ENCODE measurements at regions not wholly inside any gene's neighbourhood (a gene's known extent, or its start where the extent isn't known, plus 50 kb on each side); places are given as distances from the start of the nearest gene placed in this dataset.
"Not testable (repeated sequence)": the region's sequence is repeated elsewhere in the genome, so short reads cannot be mapped to it uniquely, and the experiment has no call there.

DNA sequence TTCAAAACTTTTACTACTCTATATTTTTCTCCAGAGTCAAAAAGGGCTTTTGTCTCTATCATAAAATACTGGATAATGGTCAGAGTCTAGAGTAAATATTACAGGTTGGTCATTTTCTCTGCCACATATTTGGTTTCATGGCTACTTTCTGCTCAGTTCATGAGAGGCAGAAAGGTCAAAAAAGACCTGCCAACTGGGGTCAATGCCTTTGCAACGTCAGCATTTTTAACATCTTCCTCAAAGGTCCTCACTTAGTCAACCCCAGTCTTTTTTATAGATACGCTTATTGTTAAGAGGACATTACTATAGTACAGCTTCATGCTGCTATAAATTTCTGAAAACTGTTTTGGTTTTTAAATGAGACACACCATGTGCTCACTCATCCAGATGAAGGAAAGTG, 312.1 kb upstream of the ARHGEF26 start:
- ChIA-PET CTCF (no interaction called here), POLR2A (no interaction called here)
- H3K27me3 Mint-ChIP-seq (ENCODE audit: low read depth): no peaks in the 10 kb centered on the region
- no peak for DNase-seq
- H3K27ac Mint-ChIP-seq: no peak overlapping the region
- no peaks in the 10 kb centered on the region for H3K9me3 Mint-ChIP-seq (ENCODE audit: insufficient read depth)
- H3K36me3 Mint-ChIP-seq (ENCODE audit: low read depth): no peaks in the 10 kb centered on the region
- H3K4me3 Mint-ChIP-seq: no peak overlapping the region
- no peak for ATAC-seq
- no peaks in the 10 kb centered on the region for H3K4me1 Mint-ChIP-seq (ENCODE audit: low read depth)

DNA sequence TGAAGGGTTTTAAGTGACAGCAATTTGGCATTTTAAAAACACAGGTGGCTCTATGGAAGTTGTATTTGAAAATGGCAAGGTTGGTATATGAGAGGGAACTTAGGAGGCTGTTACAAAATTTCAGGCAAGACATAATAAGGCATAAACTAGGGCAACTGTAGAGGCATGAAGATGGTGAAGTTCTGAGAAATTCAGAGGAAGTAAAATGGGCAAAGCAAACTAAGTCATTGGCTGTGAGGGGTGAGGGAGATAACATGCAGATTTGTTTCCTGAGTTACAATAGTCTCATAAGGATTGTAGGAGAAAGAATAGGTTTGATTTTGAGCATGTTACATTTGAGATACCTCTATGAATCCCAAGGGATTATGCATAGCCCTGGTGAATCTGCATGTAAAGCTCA, 302.9 kb upstream of the ARHGEF26 start:
- H3K4me1 Mint-ChIP-seq (ENCODE audit: low read depth): no peaks in the 10 kb centered on the region
- no peaks in the 10 kb centered on the region for H3K36me3 Mint-ChIP-seq (ENCODE audit: low read depth)
- no peak overlapping the region for H3K27ac Mint-ChIP-seq
- no peaks in the 10 kb centered on the region for H3K9me3 Mint-ChIP-seq (ENCODE audit: insufficient read depth)
- H3K27me3 Mint-ChIP-seq (ENCODE audit: low read depth): peaks cover 2% of the 10 kb centered on the region
- ATAC-seq (no peak), DNase-seq (no peak)
- CTCF ChIA-PET: no interaction called here
- no peak overlapping the region for H3K4me3 Mint-ChIP-seq
- POLR2A ChIA-PET: no interaction called here

DNA sequence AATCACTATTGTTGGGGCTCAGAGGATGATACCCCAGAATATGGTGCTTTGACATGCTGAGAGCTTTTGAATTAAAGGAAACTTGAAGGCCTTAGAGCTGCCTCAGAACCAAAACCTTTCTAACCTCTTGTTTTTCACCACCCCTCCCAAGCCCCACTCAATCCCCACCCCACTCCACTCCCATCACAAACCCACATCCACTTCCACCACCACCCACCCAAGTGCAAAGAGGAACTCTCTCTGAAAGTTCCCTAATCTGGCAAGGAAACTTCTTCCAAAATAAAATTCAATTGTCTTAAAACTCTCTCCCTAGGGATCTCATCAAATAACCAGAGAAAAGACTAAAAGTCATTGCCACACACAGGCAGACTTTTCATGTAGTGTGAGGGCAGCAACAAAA, 301.2 kb upstream of the ARHGEF26 start:
- POLR2A ChIA-PET: no interaction called here
- ATAC-seq (no peak), DNase-seq (no peak)
- no peaks in the 10 kb centered on the region for H3K4me1 Mint-ChIP-seq (ENCODE audit: low read depth)
- H3K36me3 Mint-ChIP-seq (ENCODE audit: low read depth): no peaks in the 10 kb centered on the region
- H3K27ac Mint-ChIP-seq: no peak overlapping the region
- CTCF ChIA-PET: no interaction called here
- H3K9me3 Mint-ChIP-seq (ENCODE audit: insufficient read depth): no peaks in the 10 kb centered on the region
- H3K4me3 Mint-ChIP-seq: no peak overlapping the region
- H3K27me3 Mint-ChIP-seq (ENCODE audit: low read depth): peaks cover 2% of the 10 kb centered on the region

DNA sequence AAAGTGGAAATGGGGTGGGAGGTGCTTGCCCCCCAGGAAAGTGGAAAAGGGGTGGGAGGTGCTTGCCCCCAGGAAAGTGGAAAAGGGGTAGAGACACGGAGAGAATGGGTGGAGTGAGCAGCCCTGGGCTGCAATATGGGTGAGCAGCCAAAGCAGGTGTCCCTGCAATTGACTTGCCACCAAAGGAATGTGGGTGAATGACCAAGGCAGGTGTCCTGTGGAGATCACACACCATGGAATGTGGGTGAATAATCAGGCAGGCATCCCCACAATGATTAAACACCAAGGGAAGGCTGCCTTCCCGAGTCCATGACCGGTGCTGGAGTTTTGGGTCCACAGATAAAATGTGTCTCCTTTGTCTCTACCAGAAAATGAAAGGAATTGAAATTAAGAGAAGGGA, 292.8 kb upstream of the ARHGEF26 start:
- H3K27me3 Mint-ChIP-seq (ENCODE audit: low read depth); H3K27ac Mint-ChIP-seq; H3K4me3 Mint-ChIP-seq; H3K36me3 Mint-ChIP-seq (ENCODE audit: low read depth); H3K9me3 Mint-ChIP-seq (ENCODE audit: insufficient read depth); CTCF ChIA-PET; POLR2A ChIA-PET; DNase-seq; H3K4me1 Mint-ChIP-seq (ENCODE audit: low read depth); ATAC-seq: not testable (repeated sequence)

GRCh38 chr3:153829606-153830170, 291.5 kb upstream of the ARHGEF26 start:
- Mint-ChIP-seq H3K27ac (no peak overlapping the region), H3K27me3 (ENCODE audit: low read depth) (no peaks in the 10 kb centered on the region), H3K4me3 (no peak overlapping the region), H3K9me3 (ENCODE audit: insufficient read depth) (no peaks in the 10 kb centered on the region), H3K4me1 (ENCODE audit: low read depth) (no peaks in the 10 kb centered on the region), H3K36me3 (ENCODE audit: low read depth) (no peaks in the 10 kb centered on the region)
- ATAC-seq (no peak), DNase-seq (no peak)
- CTCF ChIA-PET: no interaction called here
- POLR2A ChIA-PET: no interaction called here

GRCh38 chr3:153830552-153830951, 290.6 kb upstream of the ARHGEF26 start:
- Mint-ChIP-seq H3K27me3 (ENCODE audit: low read depth) (no peaks in the 10 kb centered on the region), H3K36me3 (ENCODE audit: low read depth) (no peaks in the 10 kb centered on the region), H3K9me3 (ENCODE audit: insufficient read depth) (no peaks in the 10 kb centered on the region), H3K4me3 (no peak overlapping the region), H3K27ac (no peak overlapping the region), H3K4me1 (ENCODE audit: low read depth) (no peaks in the 10 kb centered on the region)
- CTCF ChIA-PET: no interaction called here
- ATAC-seq: no peak
- no peak for DNase-seq
- POLR2A ChIA-PET: no interaction called here

DNA sequence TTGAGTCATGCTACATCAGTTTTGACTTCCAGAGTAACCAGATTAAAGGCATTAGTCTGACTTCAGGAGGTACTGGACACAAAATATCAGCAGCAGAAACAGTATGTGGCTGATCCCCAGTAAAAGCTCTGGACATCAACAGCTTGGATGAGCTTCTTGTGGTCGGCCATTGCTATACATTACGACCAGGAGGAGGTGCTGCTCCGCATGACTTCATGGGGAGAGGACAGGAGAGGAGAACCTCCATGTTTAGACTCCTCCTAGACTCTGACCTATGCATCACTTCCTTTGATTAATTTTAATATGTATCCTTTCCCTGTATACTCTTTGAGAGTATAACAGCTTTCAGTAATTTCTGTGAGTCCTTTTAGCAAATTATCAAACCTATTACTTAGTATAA, 285.6 kb upstream of the ARHGEF26 start:
- no peaks in the 10 kb centered on the region for H3K4me1 Mint-ChIP-seq (ENCODE audit: low read depth)
- no peaks in the 10 kb centered on the region for H3K9me3 Mint-ChIP-seq (ENCODE audit: insufficient read depth)
- CTCF ChIA-PET: no interaction called here
- H3K4me3 Mint-ChIP-seq: no peak overlapping the region
- ATAC-seq: no peak
- no peak for DNase-seq
- no peak overlapping the region for H3K27ac Mint-ChIP-seq
- POLR2A ChIA-PET: interaction anchor here (0.7 kb wide), 1 partner anchor 167 kb away, joined by 3 read pairs; no protein-coding TSS in a partner anchor
- H3K36me3 Mint-ChIP-seq (ENCODE audit: low read depth): no peaks in the 10 kb centered on the region
- no peaks in the 10 kb centered on the region for H3K27me3 Mint-ChIP-seq (ENCODE audit: low read depth)

- Mint-ChIP-seq H3K27ac (no peak overlapping the region), H3K9me3 (ENCODE audit: insufficient read depth) (no peaks in the 10 kb centered on the region), H3K4me3 (no peak overlapping the region), H3K36me3 (ENCODE audit: low read depth) (no peaks in the 10 kb centered on the region), H3K4me1 (ENCODE audit: low read depth) (no peaks in the 10 kb centered on the region), H3K27me3 (ENCODE audit: low read depth) (no peaks in the 10 kb centered on the region)
- CTCF ChIA-PET: no interaction called here
- no peak for ATAC-seq
- POLR2A ChIA-PET: no interaction called here
- DNase-seq: no peak
Measured at GRCh38 chr3:153840487-153840886, 280.7 kb upstream of the ARHGEF26 start.

DNA sequence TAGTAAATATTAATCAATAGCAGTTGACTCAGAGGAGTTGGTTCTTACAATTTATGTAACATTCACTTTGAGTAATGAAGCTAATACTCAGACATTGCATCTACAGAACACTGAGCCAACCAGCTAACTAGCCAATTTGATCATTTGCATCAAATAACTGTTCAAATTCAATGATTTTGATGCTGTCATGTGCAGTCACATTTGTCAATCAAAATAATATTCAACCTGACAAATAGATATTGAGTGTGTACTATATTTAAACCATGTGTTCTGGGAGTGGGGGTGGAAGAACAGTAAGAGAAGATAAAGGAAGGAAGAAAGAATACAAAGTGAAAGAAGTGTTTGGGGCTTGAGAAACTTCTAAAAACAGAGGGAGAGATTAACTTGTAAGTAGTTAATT, 277.2 kb upstream of the ARHGEF26 start:
- no peak overlapping the region for H3K27ac Mint-ChIP-seq

DNA sequence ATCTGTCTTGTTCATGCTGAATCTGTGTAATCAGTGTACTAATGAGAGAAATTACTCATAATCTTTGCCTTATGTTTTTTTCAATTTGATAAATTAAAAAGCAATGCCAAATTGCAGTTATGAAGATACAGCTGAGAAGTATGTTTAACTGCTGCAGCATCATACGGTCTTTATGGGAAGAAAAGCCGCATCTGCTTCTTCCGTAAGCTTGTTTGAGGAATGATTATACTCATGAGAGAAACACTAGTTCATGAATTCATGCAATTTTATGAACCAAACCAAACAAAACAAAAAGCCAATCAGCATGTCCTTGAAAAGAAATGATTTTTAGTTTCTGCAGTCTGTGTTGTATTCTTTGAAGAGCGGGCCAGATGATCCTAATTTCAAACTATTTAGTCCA, 275.9 kb upstream of the ARHGEF26 start:
- Mint-ChIP-seq H3K27ac (no peak overlapping the region), H3K27me3 (ENCODE audit: low read depth) (no peaks in the 10 kb centered on the region), H3K4me1 (ENCODE audit: low read depth) (no peaks in the 10 kb centered on the region), H3K4me3 (no peak overlapping the region), H3K9me3 (ENCODE audit: insufficient read depth) (no peaks in the 10 kb centered on the region), H3K36me3 (ENCODE audit: low read depth) (no peaks in the 10 kb centered on the region)
- POLR2A ChIA-PET: no interaction called here
- DNase-seq: no peak
- CTCF ChIA-PET: no interaction called here
- no peak for ATAC-seq

More for the DNA sequence above, 277.2 kb upstream of the ARHGEF26 start:
- ChIA-PET POLR2A (no interaction called here), CTCF (no interaction called here)
- DNase-seq (no peak), ATAC-seq (no peak)
- Mint-ChIP-seq H3K27me3 (ENCODE audit: low read depth) (no peaks in the 10 kb centered on the region), H3K4me1 (ENCODE audit: low read depth) (no peaks in the 10 kb centered on the region), H3K4me3 (no peak overlapping the region), H3K36me3 (ENCODE audit: low read depth) (no peaks in the 10 kb centered on the region), H3K9me3 (ENCODE audit: insufficient read depth) (no peaks in the 10 kb centered on the region)

GRCh38 chr3:153848702-153849101, 272.5 kb upstream of the ARHGEF26 start:
- no peaks in the 10 kb centered on the region for H3K36me3 Mint-ChIP-seq (ENCODE audit: low read depth)
- ChIA-PET POLR2A (no interaction called here), CTCF (no interaction called here)
- no peak overlapping the region for H3K27ac Mint-ChIP-seq
- H3K9me3 Mint-ChIP-seq (ENCODE audit: insufficient read depth): no peaks in the 10 kb centered on the region
- no peak overlapping the region for H3K4me3 Mint-ChIP-seq
- H3K27me3 Mint-ChIP-seq (ENCODE audit: low read depth): no peaks in the 10 kb centered on the region
- DNase-seq (no peak), ATAC-seq (no peak)
- no peaks in the 10 kb centered on the region for H3K4me1 Mint-ChIP-seq (ENCODE audit: low read depth)

DNA sequence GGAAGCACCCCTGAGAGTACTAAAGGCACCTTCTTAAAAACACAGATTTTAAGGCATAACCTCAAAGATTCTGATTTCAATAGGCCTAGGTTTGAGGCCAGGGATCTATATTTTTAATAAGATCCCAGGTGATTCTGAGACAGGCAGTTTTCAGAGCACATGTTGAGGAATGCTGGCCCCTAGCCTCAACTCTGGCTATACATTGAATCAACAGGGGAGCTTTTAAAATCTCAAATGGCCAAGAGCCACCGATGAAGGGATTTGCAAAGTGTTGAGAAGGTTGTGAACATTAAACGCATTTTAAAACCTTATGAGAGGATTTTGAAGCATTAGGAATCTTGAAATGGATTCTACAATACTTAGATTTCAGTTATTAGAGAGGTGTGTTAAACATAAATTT, 268.8 kb upstream of the ARHGEF26 start:
- ChIA-PET POLR2A (no interaction called here), CTCF (no interaction called here)
- Mint-ChIP-seq H3K4me3 (no peak overlapping the region), H3K27ac (no peak overlapping the region), H3K4me1 (ENCODE audit: low read depth) (no peaks in the 10 kb centered on the region), H3K9me3 (ENCODE audit: insufficient read depth) (no peaks in the 10 kb centered on the region), H3K27me3 (ENCODE audit: low read depth) (no peaks in the 10 kb centered on the region), H3K36me3 (ENCODE audit: low read depth) (no peaks in the 10 kb centered on the region)
- ATAC-seq (no peak), DNase-seq (no peak)

GRCh38 chr3:153853163-153853562, 268.0 kb upstream of the ARHGEF26 start:
- no peaks in the 10 kb centered on the region for H3K4me1 Mint-ChIP-seq (ENCODE audit: low read depth)
- H3K27me3 Mint-ChIP-seq (ENCODE audit: low read depth): no peaks in the 10 kb centered on the region
- H3K4me3 Mint-ChIP-seq: no peak overlapping the region
- no peaks in the 10 kb centered on the region for H3K9me3 Mint-ChIP-seq (ENCODE audit: insufficient read depth)
- ChIA-PET CTCF (no interaction called here), POLR2A (no interaction called here)
- DNase-seq: no peak
- H3K27ac Mint-ChIP-seq: no peak overlapping the region
- no peaks in the 10 kb centered on the region for H3K36me3 Mint-ChIP-seq (ENCODE audit: low read depth)
- ATAC-seq: no peak

All from activated CD8-positive, alpha-beta T cell treated with anti-CD3 and anti-CD28 coated beads, Interleukin-2, amount 10 ng/mL, durations not matched to agents 7 days and 5 days (primary cell).